ENCODE measurements at regions not wholly inside any gene's neighbourhood (a gene's known extent, or its start where the extent isn't known, plus 50 kb on each side); places are given as distances from the start of the nearest gene placed in this dataset.

GRCh38 chr13:72005455-72005854 lies 138.5 kb upstream of the DACH1 start:
- intact Hi-C loops (cut with micrococcal nuclease): no loop called here
- H3K27ac Mint-ChIP-seq: no peak overlapping the region
- H3K4me2 ChIP-seq (replicated peaks; ENCODE audit: extremely low read depth, low read length, poor library complexity, severe bottlenecking): no peak overlapping the region

GRCh38 chr13:72004784-72005374 lies 137.9 kb upstream of the DACH1 start:
- H3K27ac Mint-ChIP-seq: no peak overlapping the region
- Histone ChIP-seq H3K4me1 (ENCODE audit: control insufficient read depth in 1 of 2, insufficient read depth in 2 of 2, low read length in 2 of 2) (no peaks in the 10 kb centered on the region), H3K27ac (ENCODE audit: low read depth in 1 of 2, low read length in 2 of 2) (no peak overlapping the region), H3K9ac (ENCODE audit: insufficient read depth, low read length, poor library complexity, severe bottlenecking) (no peak overlapping the region), H4K20me1 (ENCODE audit: insufficient read depth, low read length) (no peaks in the 10 kb centered on the region), H3K4me2 (replicated peaks; ENCODE audit: extremely low read depth, low read length, poor library complexity, severe bottlenecking) (no peak overlapping the region), H2AFZ (ENCODE audit: insufficient read depth, low read depth, low read length, poor library complexity, severe bottlenecking) (no peak overlapping the region), H3K79me2 (ENCODE audit: insufficient read depth, low read length) (no peaks in the 10 kb centered on the region), H3K4me3 (replicated peaks in 1 of 3; ENCODE audit: low read depth in 2 of 3, low read length in 3 of 3) (no peak overlapping the region), H3K27me3 (ENCODE audit: control insufficient read depth in 2 of 2, insufficient read depth in 2 of 2, low read length in 2 of 2) (no peaks in the 10 kb centered on the region), H3K9me3 (replicated peaks in 1 of 2; ENCODE audit: control insufficient read depth in 1 of 2, insufficient read depth in 1 of 2, low read length in 2 of 2) (peaks cover 0 to 8% of the 10 kb centered on the region in 2 donors), H3K36me3 (replicated peaks in 1 of 2; ENCODE audit: control insufficient read depth in 1 of 2, insufficient read depth in 2 of 2, low read length in 2 of 2) (no peaks in the 10 kb centered on the region)
- no CpG with 5 or more reads among the region's 5 CpGs for WGBS (ENCODE audit: insufficient coverage)
- H3K4me3 Mint-ChIP-seq: no peak overlapping the region
- no peaks in the 10 kb centered on the region for H3K27me3 Mint-ChIP-seq (ENCODE audit: low read depth in 3 of 3)
- peaks cover 2 to 9% (median 6%) of the 10 kb centered on the region in 7 donors for H3K9me3 Mint-ChIP-seq
- no peaks in the 10 kb centered on the region for H3K4me1 Mint-ChIP-seq
- DNase-seq: no peak
- no peak for TF ChIP-seq CTCF (IDR thresholded peaks at IDR 0.05)
- no peaks in the 10 kb centered on the region for H3K36me3 Mint-ChIP-seq
- intact Hi-C loops (cut with micrococcal nuclease): no loop called here

More at GRCh38 chr13:72005455-72005854, 138.5 kb upstream of the DACH1 start:
- DNase-seq: no peak
- no peak for TF ChIP-seq CTCF (IDR thresholded peaks at IDR 0.05)
- Histone ChIP-seq H3K9me3 (replicated peaks in 1 of 2; ENCODE audit: control insufficient read depth in 1 of 2, insufficient read depth in 1 of 2, low read length in 2 of 2) (peaks cover 0 to 3% of the 10 kb centered on the region in 2 donors), H4K20me1 (ENCODE audit: insufficient read depth, low read length) (no peaks in the 10 kb centered on the region), H3K9ac (ENCODE audit: insufficient read depth, low read length, poor library complexity, severe bottlenecking) (no peak overlapping the region), H3K27me3 (ENCODE audit: control insufficient read depth in 2 of 2, insufficient read depth in 2 of 2, low read length in 2 of 2) (no peaks in the 10 kb centered on the region), H3K4me3 (replicated peaks in 1 of 3; ENCODE audit: low read depth in 2 of 3, low read length in 3 of 3) (no peak overlapping the region), H3K36me3 (replicated peaks in 1 of 2; ENCODE audit: control insufficient read depth in 1 of 2, insufficient read depth in 2 of 2, low read length in 2 of 2) (no peaks in the 10 kb centered on the region), H3K27ac (ENCODE audit: low read depth in 1 of 2, low read length in 2 of 2) (no peak overlapping the region), H3K79me2 (ENCODE audit: insufficient read depth, low read length) (no peaks in the 10 kb centered on the region), H2AFZ (ENCODE audit: insufficient read depth, low read depth, low read length, poor library complexity, severe bottlenecking) (no peak overlapping the region), H3K4me1 (ENCODE audit: control insufficient read depth in 1 of 2, insufficient read depth in 2 of 2, low read length in 2 of 2) (no peaks in the 10 kb centered on the region)
- H3K9me3 Mint-ChIP-seq: peaks cover under 1 to 9% (median 5%) of the 10 kb centered on the region in 7 donors
- H3K27me3 Mint-ChIP-seq (ENCODE audit: low read depth in 3 of 3): no peaks in the 10 kb centered on the region
- H3K4me3 Mint-ChIP-seq: no peak overlapping the region
- H3K36me3 Mint-ChIP-seq: no peaks in the 10 kb centered on the region
- no peaks in the 10 kb centered on the region for H3K4me1 Mint-ChIP-seq

Measured in CD14-positive monocyte (primary cell).